Breast epithelium (tissue), 3 donors: ENCODE measurements at regions not wholly inside any gene's neighbourhood (a gene's known extent, or its start where the extent isn't known, plus 50 kb on each side); places are given as distances from the start of the nearest gene placed in this dataset.

ENCODE experiments used
- POLR2A ChIP-seq: fragments of 450-650 bp; IDR thresholded peaks from one replicate; pipeline ENCODE4 v1.6.1; 2016; ENCODE audit warnings: antibody characterized with exemption, mild to moderate bottlenecking, moderate library complexity
- POLR2AphosphoS5 ChIP-seq, 3 donors: sonication (generic); formaldehyde crosslinking; IDR thresholded peaks; one replicate each; pipeline ENCODE4 v1.6.1; 2017; ENCODE audit warnings: antibody characterized with exemption in 3 of 3
- TF ChIP-seq, protein P1 (sequence below), 3 donors: fragments of 450-650 bp; IDR thresholded peaks; one replicate each; pipeline ENCODE4 v1.5.1; 2016 to 2017; ENCODE audit warnings: antibody characterized with exemption in 3 of 3, mild to moderate bottlenecking in 3 of 3, moderate library complexity in 3 of 3

DNA sequence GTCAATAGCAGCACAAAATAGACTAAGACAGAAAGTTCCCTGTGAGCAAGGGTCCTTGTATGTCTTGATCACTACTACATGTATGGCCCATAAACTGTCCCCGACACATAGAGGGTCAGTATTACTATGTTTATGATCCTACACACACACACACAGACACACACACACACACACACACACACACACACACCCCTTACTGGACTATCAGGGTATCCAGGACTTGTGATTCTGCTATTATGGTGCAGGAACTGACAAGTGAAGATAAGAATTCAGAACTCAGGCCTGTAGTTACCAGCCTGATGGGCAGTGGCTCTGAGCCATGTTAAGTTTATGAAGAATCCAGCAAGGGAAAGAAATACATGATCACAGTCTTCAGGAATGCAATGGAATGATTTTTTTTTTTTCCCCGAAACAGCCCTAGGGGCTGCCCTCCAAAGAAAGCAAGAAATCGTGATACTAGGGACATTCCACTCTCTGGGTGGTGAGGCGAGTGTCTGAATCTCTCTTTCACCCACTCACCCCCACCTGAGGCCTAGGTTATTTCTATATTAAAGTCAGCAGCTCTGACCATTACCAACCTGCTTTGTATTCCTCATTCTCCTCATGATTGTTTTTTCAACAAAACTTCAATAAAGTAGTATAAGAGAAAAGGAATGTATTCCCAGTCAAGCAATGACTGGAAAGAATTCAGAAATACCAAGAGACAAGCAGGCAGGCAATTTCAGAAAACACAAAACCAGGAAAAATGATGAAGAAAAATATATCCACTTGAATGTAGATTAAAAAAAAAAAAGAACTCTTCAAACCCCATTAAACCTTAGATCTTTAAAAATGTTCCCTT is 105.8 kb downstream of the AVPR1A start:
- TF ChIP-seq, protein P1, sequence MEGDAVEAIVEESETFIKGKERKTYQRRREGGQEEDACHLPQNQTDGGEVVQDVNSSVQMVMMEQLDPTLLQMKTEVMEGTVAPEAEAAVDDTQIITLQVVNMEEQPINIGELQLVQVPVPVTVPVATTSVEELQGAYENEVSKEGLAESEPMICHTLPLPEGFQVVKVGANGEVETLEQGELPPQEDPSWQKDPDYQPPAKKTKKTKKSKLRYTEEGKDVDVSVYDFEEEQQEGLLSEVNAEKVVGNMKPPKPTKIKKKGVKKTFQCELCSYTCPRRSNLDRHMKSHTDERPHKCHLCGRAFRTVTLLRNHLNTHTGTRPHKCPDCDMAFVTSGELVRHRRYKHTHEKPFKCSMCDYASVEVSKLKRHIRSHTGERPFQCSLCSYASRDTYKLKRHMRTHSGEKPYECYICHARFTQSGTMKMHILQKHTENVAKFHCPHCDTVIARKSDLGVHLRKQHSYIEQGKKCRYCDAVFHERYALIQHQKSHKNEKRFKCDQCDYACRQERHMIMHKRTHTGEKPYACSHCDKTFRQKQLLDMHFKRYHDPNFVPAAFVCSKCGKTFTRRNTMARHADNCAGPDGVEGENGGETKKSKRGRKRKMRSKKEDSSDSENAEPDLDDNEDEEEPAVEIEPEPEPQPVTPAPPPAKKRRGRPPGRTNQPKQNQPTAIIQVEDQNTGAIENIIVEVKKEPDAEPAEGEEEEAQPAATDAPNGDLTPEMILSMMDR (IDR thresholded peaks at IDR 0.05), result no peak
- no peak for TF ChIP-seq POLR2A
- no peak for TF ChIP-seq POLR2AphosphoS5 (IDR thresholded peaks at IDR 0.05)
